H1 (cell line): ENCODE measurements at regions not wholly inside any gene's neighbourhood (a gene's known extent, or its start where the extent isn't known, plus 50 kb on each side); places are given as distances from the start of the nearest gene placed in this dataset.

Experiments
- CTCF ChIA-PET: fragments of 300-600 bp; sonication (Branson Sonifier 250); formaldehyde crosslinking; loops from one replicate; lab custom pipeline; 2021; ENCODE audit not compliant: partially characterized antibody; lab: Charles Lee
- POLR2A ChIA-PET: fragments of 300-600 bp; sonication (Branson Sonifier 250); formaldehyde crosslinking; loops from one replicate; lab custom pipeline; 2021; ENCODE audit warnings: inconsistent platforms; ENCODE audit not compliant: partially characterized antibody; lab: Charles Lee
- DNase-seq, 2 experiments: peaks; one replicate each; pipeline versions ENCODE4 v3.0.0 to v3.0.0-alpha.2; 2010 to 2022; ENCODE audit warnings: low spot score in 2 of 2, low read depth in 1 of 2, mixed read lengths in 1 of 2
- FAIRE-seq: peaks from 2 replicates; lab custom pipeline; 2011; peaks lifted over from hg19 to GRCh38; lab: Jason Lieb, UNC
- H2AFZ ChIP-seq: 2 replicates; pipeline ENCODE4 v1.8.1; 2012; ENCODE audit warnings: low read length, inconsistent platforms
- H2AK5ac ChIP-seq: 2 replicates; pipeline ENCODE4 v1.6.1; 2013; ENCODE audit warnings: low read depth, low read length
- H2BK120ac ChIP-seq: replicated peaks from 2 replicates; pipeline ENCODE3; 2013; ENCODE audit warnings: low read depth, low read length, inconsistent platforms
- H2BK12ac ChIP-seq: 2 replicates; pipeline ENCODE4 v1.6.1; 2013; ENCODE audit warnings: low read depth, low read length
- H2BK15ac ChIP-seq: 2 replicates; pipeline ENCODE4 v1.6.1; 2013; ENCODE audit warnings: low read length
- H2BK20ac ChIP-seq: 2 replicates; pipeline ENCODE4 v1.6.1; 2013; ENCODE audit warnings: low read length
- H2BK5ac ChIP-seq: 2 replicates; pipeline ENCODE4 v1.6.1; 2013; ENCODE audit warnings: low read depth, low read length
- H3K14ac ChIP-seq: 2 replicates; pipeline ENCODE4 v1.6.1; 2013; ENCODE audit warnings: inconsistent platforms; ENCODE audit not compliant: insufficient read length
- H3K18ac ChIP-seq: 2 replicates; pipeline ENCODE4 v1.6.1; 2013; ENCODE audit warnings: low read length; ENCODE audit errors: extremely low read depth
- H3K23ac ChIP-seq: 2 replicates; pipeline ENCODE4 v1.6.1; 2013; ENCODE audit warnings: inconsistent platforms; ENCODE audit not compliant: insufficient read length
- H3K23me2 ChIP-seq: 2 replicates; pipeline ENCODE4 v1.6.1; 2013; ENCODE audit warnings: low read depth, low read length
- H3K27ac ChIP-seq: 2 replicates; pipeline ENCODE4 v1.6.1; 2011; ENCODE audit warnings: low read depth, low read length, inconsistent platforms
- H3K27me3 ChIP-seq, 4 experiments: replicated peaks in 1 of 4; 1 replicate in 1 of 4; 2 replicates in 3 of 4; pipeline versions ENCODE4 v1.6.1 to v1.8.1; 2011 to 2013; ENCODE audit warnings: low read length in 3 of 4, mild to moderate bottlenecking in 3 of 4, inconsistent platforms in 2 of 4, mixed read lengths in 2 of 4, moderate library complexity in 1 of 4; ENCODE audit not compliant: control insufficient read depth in 3 of 4, insufficient read depth in 3 of 4; ENCODE audit errors: extremely low read depth in 1 of 4
- H3K36me3 ChIP-seq, 4 experiments: 2 replicates each; pipeline versions ENCODE4 v1.6.1 to v1.8.1; 2011 to 2013; ENCODE audit warnings: mild to moderate bottlenecking in 4 of 4, low read length in 3 of 4, moderate library complexity in 2 of 4, control low read depth in 1 of 4, inconsistent platforms in 1 of 4; ENCODE audit not compliant: insufficient read depth in 4 of 4, control insufficient read depth in 2 of 4
- H3K4ac ChIP-seq: replicated peaks from 2 replicates; pipeline ENCODE3; 2013; ENCODE audit warnings: low read length, low read depth, mixed read lengths, inconsistent platforms; ENCODE audit not compliant: insufficient read length
- H3K4me1 ChIP-seq, 4 experiments: replicated peaks in 1 of 4; 1 replicate in 1 of 4; 2 replicates in 3 of 4; pipeline versions ENCODE4 v1.6.1 to v1.8.1; 2011 to 2013; ENCODE audit warnings: low read length in 3 of 4, inconsistent platforms in 2 of 4, mixed read lengths in 1 of 4; ENCODE audit not compliant: insufficient read depth in 4 of 4, control insufficient read depth in 3 of 4
- H3K4me2 ChIP-seq, 2 experiments: 2 replicates each; pipeline versions ENCODE4 v1.6.1 to v1.8.1; 2011 to 2013; ENCODE audit warnings: low read depth in 2 of 2, low read length in 2 of 2, control low read depth in 1 of 2, inconsistent platforms in 1 of 2, mild to moderate bottlenecking in 1 of 2; ENCODE audit not compliant: insufficient read depth in 1 of 2
- H3K4me3 ChIP-seq, 4 experiments: fragments of 200-600, 300-600 bp in 1 of 4; sonication (generic), shearing (Covaris generic), sonication (Bioruptor Twin) in 1 of 4; 2 replicates each; pipeline versions ENCODE4 v1.5.1 to v1.8.1; 2011 to 2016; ENCODE audit warnings: low read length in 4 of 4, low read depth in 3 of 4, control low read depth in 2 of 4, inconsistent platforms in 2 of 4, mild to moderate bottlenecking in 2 of 4, mixed read lengths in 1 of 4, moderate library complexity in 1 of 4; ENCODE audit not compliant: insufficient read depth in 2 of 4; ENCODE audit errors: extremely low read depth in 1 of 4
- H3K56ac ChIP-seq: replicated peaks from 2 replicates; pipeline ENCODE3; 2013; ENCODE audit warnings: low read depth, mild to moderate bottlenecking, mixed read lengths, low read length, inconsistent platforms; ENCODE audit not compliant: insufficient read length
- H3K79me1 ChIP-seq: 2 replicates; pipeline ENCODE4 v1.6.1; 2013; ENCODE audit warnings: low read depth, low read length, control low read depth
- H3K79me2 ChIP-seq, 2 experiments: 2 replicates each; pipeline versions ENCODE4 v1.6.1 to v1.8.1; 2012 to 2013; ENCODE audit warnings: low read length in 2 of 2, mild to moderate bottlenecking in 2 of 2, inconsistent platforms in 1 of 2; ENCODE audit not compliant: insufficient read depth in 2 of 2, control insufficient read depth in 1 of 2
- H3K9ac ChIP-seq, 4 experiments: replicated peaks in 1 of 4; 1 replicate in 1 of 4; 2 replicates in 3 of 4; pipeline versions ENCODE4 v1.6.1 to v1.8.1; 2011 to 2013; ENCODE audit warnings: low read depth in 3 of 4, low read length in 3 of 4, control low read depth in 2 of 4, mild to moderate bottlenecking in 2 of 4, moderate library complexity in 2 of 4, inconsistent platforms in 1 of 4; ENCODE audit errors: extremely low read depth in 1 of 4
- H3K9me3 ChIP-seq, 2 experiments: 2 replicates each; pipeline versions ENCODE4 v1.6.1 to v1.8.1; 2012 to 2013; ENCODE audit warnings: mild to moderate bottlenecking in 2 of 2, moderate library complexity in 2 of 2, control low read depth in 1 of 2, inconsistent platforms in 1 of 2, low read depth in 1 of 2, low read length in 1 of 2, mixed read lengths in 1 of 2; ENCODE audit not compliant: insufficient read depth in 2 of 2
- H4K20me1 ChIP-seq, 2 experiments: replicated peaks in 1 of 2; 2 replicates each; pipeline versions ENCODE3 to v1.8.1; 2011 to 2013; ENCODE audit warnings: inconsistent platforms in 2 of 2, low read length in 2 of 2, mild to moderate bottlenecking in 1 of 2; ENCODE audit not compliant: insufficient read depth in 2 of 2, control insufficient read depth in 1 of 2
- H4K5ac ChIP-seq: 2 replicates; pipeline ENCODE4 v1.6.1; 2013; ENCODE audit warnings: low read length, low read depth, mixed read lengths, inconsistent platforms; ENCODE audit not compliant: insufficient read length
- H4K8ac ChIP-seq: 2 replicates; pipeline ENCODE4 v1.8.0; 2013; ENCODE audit warnings: mild to moderate bottlenecking, moderate library complexity, low read length, inconsistent platforms; ENCODE audit not compliant: insufficient read depth; ENCODE audit errors: extremely low read depth
- H4K91ac ChIP-seq: replicated peaks from 2 replicates; pipeline ENCODE3; 2013; ENCODE audit warnings: low read length, mixed read lengths, inconsistent platforms; ENCODE audit not compliant: insufficient read length
- ATF2 ChIP-seq: IDR thresholded peaks from 2 replicates; pipeline ENCODE4 v1.6.1; 2012; ENCODE audit warnings: low read length, inconsistent platforms
- BACH1 ChIP-seq: IDR thresholded peaks from 2 replicates; pipeline ENCODE4 v1.6.1; 2012; ENCODE audit warnings: low read length, improper control_type of control experiment
- BRCA1 ChIP-seq: IDR thresholded peaks from 2 replicates; pipeline ENCODE4 v1.6.1; 2012; ENCODE audit warnings: low read depth, low read length, improper control_type of control experiment
- CBX8 ChIP-seq: fragments of 300-800, 300-1000 bp; sonication (generic); IDR thresholded peaks from 2 replicates; pipeline ENCODE4 v1.7.1; 2016; ENCODE audit warnings: low read depth, low read length, borderline replicate concordance
- HDAC6 ChIP-seq: IDR thresholded peaks from one replicate; pipeline ENCODE4 v1.7.1; 2012; ENCODE audit warnings: low read depth, mild to moderate bottlenecking, inconsistent platforms, low read length, moderate library complexity
- KDM1A ChIP-seq: fragments of 200-600, 300-600 bp; sonication (generic); IDR thresholded peaks from 2 replicates; pipeline ENCODE4 v1.7.1; 2016; ENCODE audit warnings: mild to moderate bottlenecking, low read length, borderline replicate concordance
- MAFK ChIP-seq: IDR thresholded peaks from 2 replicates; pipeline ENCODE4 v1.6.1; 2012; ENCODE audit warnings: low read depth, mild to moderate bottlenecking, improper control_type of control experiment, low read length
- POLR2A ChIP-seq, 2 experiments: IDR thresholded peaks; 1 replicate in 1 of 2; 2 replicates in 1 of 2; pipeline ENCODE4 v1.6.1; 2011; ENCODE audit warnings: low read depth in 2 of 2, low read length in 2 of 2, mild to moderate bottlenecking in 2 of 2; ENCODE audit errors: control extremely low read depth in 1 of 2
- RAD21 ChIP-seq, 2 experiments: IDR thresholded peaks in 1 of 2; conservative IDR thresholded peaks in 1 of 2; 2 replicates each; pipeline ENCODE4 v1.6.1; 2011; ENCODE audit warnings: low read depth in 2 of 2, low read length in 2 of 2, improper control_type of control experiment in 1 of 2, inconsistent platforms in 1 of 2, mild to moderate bottlenecking in 1 of 2, moderate library complexity in 1 of 2
- RNF2 ChIP-seq: fragments of 200-900, 300-1000 bp; sonication (generic); IDR thresholded peaks from 2 replicates; pipeline ENCODE4 v1.7.1; 2016; ENCODE audit warnings: borderline replicate concordance, low read depth, mild to moderate bottlenecking, antibody characterized with exemption, low read length; ENCODE audit not compliant: poor library complexity, severe bottlenecking; ENCODE audit errors: missing control alignments
- SIN3A ChIP-seq, 2 experiments: IDR thresholded peaks in 1 of 2; conservative IDR thresholded peaks in 1 of 2; 2 replicates each; pipeline ENCODE4 v1.6.1; 2011 to 2012; ENCODE audit warnings: low read length in 2 of 2, improper control_type of control experiment in 1 of 2, low read depth in 1 of 2, mild to moderate bottlenecking in 1 of 2
- SP4 ChIP-seq: IDR thresholded peaks from 2 replicates; pipeline ENCODE4 v1.6.1; 2012; ENCODE audit warnings: low read length, inconsistent platforms
- SUZ12 ChIP-seq: fragments of 200-600 bp; sonication (generic); IDR thresholded peaks from 2 replicates; pipeline ENCODE4 v1.6.1; 2012; ENCODE audit warnings: mild to moderate bottlenecking, inconsistent platforms, low read length, moderate library complexity, mixed read lengths
- TAF1 ChIP-seq: IDR thresholded peaks from 2 replicates; pipeline ENCODE4 v1.6.1; 2011; ENCODE audit warnings: mild to moderate bottlenecking, low read depth, low read length
- WGBS, 2 experiments: shearing (Covaris generic) in 1 of 2; methylation state at CpG; one replicate each; pipeline versions ENCODE4 v1.1.6 to v1.1.7; 2013 to 2015; ENCODE audit warnings: low lambda C conversion rate in 2 of 2, mixed read lengths in 2 of 2, inconsistent platforms in 1 of 2, low coverage in 1 of 2, missing lambda C conversion rate in 1 of 2; ENCODE audit not compliant: insufficient replicate concordance in 2 of 2, insufficient coverage in 1 of 2, insufficient read length in 1 of 2; ENCODE audit errors: extremely low coverage in 1 of 2, missing lambda C conversion rate in 1 of 2; 5-methylcytosine and 5-hydroxymethylcytosine counted together

- 24% methylated on average over 2 of the region's 2 CpGs; no CpG with 5 or more reads in 1 of the 2 experiments for WGBS, 2 experiments
- no peaks in the 10 kb centered on the region for H3K79me1 ChIP-seq
- FAIRE-seq: no peak
- TF ChIP-seq MAFK (no peak), TAF1 (no peak), SUZ12 (no peak), BRCA1 (no peak), POLR2A (IDR thresholded peaks at IDR 0.05; ENCODE audit: control extremely low read depth in 1 of 2, low read depth in 2 of 2, low read length in 2 of 2) (no peak), BACH1 (no peak), ATF2 (no peak), SP4 (no peak), CBX8 (no peak), SIN3A (conservative IDR thresholded peaks at IDR 0.05 in 1 of 2, IDR thresholded peaks at IDR 0.05 in 1 of 2; ENCODE audit: low read depth in 1 of 2, low read length in 2 of 2) (no peak), KDM1A (no peak), HDAC6 (no peak), RNF2 (no peak), RAD21 (IDR thresholded peaks at IDR 0.05 in 1 of 2, conservative IDR thresholded peaks at IDR 0.05 in 1 of 2; ENCODE audit: low read depth in 2 of 2, low read length in 2 of 2) (no peak)
These were observed 117.2 kb upstream of the DDX53 start for GRCh38 chrX:22882543-22882942.

More at GRCh38 chrX:22882543-22882942, 117.2 kb upstream of the DDX53 start:
- Histone ChIP-seq H2BK5ac (no peak overlapping the region), H3K4ac (no peak overlapping the region), H4K91ac (no peak overlapping the region), H2BK12ac (no peak overlapping the region), H3K14ac (no peak overlapping the region), H2BK120ac (no peak overlapping the region), H4K5ac (no peak overlapping the region), H2BK20ac (no peak overlapping the region), H3K9ac (no peak overlapping the region), H2AFZ (no peak overlapping the region), H3K18ac (no peak overlapping the region), H2AK5ac (no peak overlapping the region), H4K20me1 (no peaks in the 10 kb centered on the region), H3K79me2 (no peaks in the 10 kb centered on the region), H3K27me3 (no peaks in the 10 kb centered on the region), H2BK15ac (no peak overlapping the region), H3K23me2 (no peaks in the 10 kb centered on the region), H4K8ac (no peak overlapping the region), H3K27ac (no peak overlapping the region), H3K4me2 (no peak overlapping the region), H3K9me3 (no peaks in the 10 kb centered on the region), H3K56ac (no peak overlapping the region), H3K4me1 (no peaks in the 10 kb centered on the region), H3K4me3 (no peak overlapping the region), H3K36me3 (no peaks in the 10 kb centered on the region), H3K23ac (no peak overlapping the region)
- ChIA-PET POLR2A (no interaction called here), CTCF (no interaction called here)
- DNase-seq: no peak
